H9 (cell line): ENCODE measurements at regions not wholly inside any gene's neighbourhood (a gene's known extent, or its start where the extent isn't known, plus 50 kb on each side); places are given as distances from the start of the nearest gene placed in this dataset.

Experiments
- DNase-seq: peaks from one replicate; pipeline ENCODE4 v3.0.0-alpha.2; 2017
- H2AFZ ChIP-seq: one replicate; pipeline ENCODE4 v1.6.1; 2013; ENCODE audit warnings: mild to moderate bottlenecking, low read length, control low read depth, moderate library complexity
- H2AK5ac ChIP-seq: 2 replicates; pipeline ENCODE4 v1.6.1; 2013; ENCODE audit warnings: low read length, control low read depth, mixed read lengths; ENCODE audit not compliant: insufficient read length
- H2BK120ac ChIP-seq: one replicate; pipeline ENCODE4 v1.6.1; 2013; ENCODE audit warnings: low read depth, mild to moderate bottlenecking, low read length, control low read depth, inconsistent platforms; ENCODE audit not compliant: poor library complexity, severe bottlenecking
- H2BK12ac ChIP-seq: 2 replicates; pipeline ENCODE4 v1.6.1; 2013; ENCODE audit warnings: low read length, control low read depth, mixed read lengths, low read depth; ENCODE audit not compliant: insufficient read length
- H2BK15ac ChIP-seq: 2 replicates; pipeline ENCODE4 v1.6.1; 2013; ENCODE audit warnings: low read depth, low read length, control low read depth
- H2BK20ac ChIP-seq: one replicate; pipeline ENCODE4 v1.6.1; 2013; ENCODE audit warnings: low read depth, mild to moderate bottlenecking, low read length, control low read depth, inconsistent platforms; ENCODE audit not compliant: poor library complexity, severe bottlenecking
- H2BK5ac ChIP-seq: 2 replicates; pipeline ENCODE4 v1.6.1; 2013; ENCODE audit warnings: low read length, control low read depth, mixed read lengths; ENCODE audit not compliant: insufficient read length
- H3K14ac ChIP-seq: 2 replicates; pipeline ENCODE4 v1.6.1; 2013; ENCODE audit warnings: low read length, control low read depth; ENCODE audit not compliant: insufficient read depth
- H3K18ac ChIP-seq: 2 replicates; pipeline ENCODE4 v1.6.1; 2013; ENCODE audit warnings: low read depth, mild to moderate bottlenecking, mixed read lengths, low read length, control low read depth; ENCODE audit not compliant: insufficient read length
- H3K23ac ChIP-seq: 2 replicates; pipeline ENCODE4 v1.6.1; 2013; ENCODE audit warnings: low read length, control low read depth, mixed read lengths, low read depth; ENCODE audit not compliant: insufficient read length
- H3K23me2 ChIP-seq: 2 replicates; pipeline ENCODE4 v1.6.1; 2013; ENCODE audit warnings: low read depth, mild to moderate bottlenecking, mixed read lengths, low read length, control low read depth; ENCODE audit not compliant: insufficient read length, poor library complexity, severe bottlenecking
- H3K27ac ChIP-seq: 2 replicates; pipeline ENCODE4 v1.5.1; 2013; ENCODE audit warnings: low read length, control low read depth, mixed read lengths, low read depth; ENCODE audit not compliant: insufficient read length
- H3K27me3 ChIP-seq: 2 replicates; pipeline ENCODE4 v1.6.1; 2013; ENCODE audit warnings: low read length, control low read depth, inconsistent platforms; ENCODE audit not compliant: insufficient read depth
- H3K4ac ChIP-seq: 2 replicates; pipeline ENCODE4 v1.6.1; 2013; ENCODE audit warnings: low read depth, mild to moderate bottlenecking, control low read depth, inconsistent platforms, low read length, moderate library complexity
- H3K4me1 ChIP-seq: 2 replicates; pipeline ENCODE4 v1.6.1; 2013; ENCODE audit warnings: low read length, control low read depth, inconsistent platforms; ENCODE audit not compliant: insufficient read depth
- H3K4me2 ChIP-seq: 2 replicates; pipeline ENCODE4 v1.6.1; 2013; ENCODE audit warnings: low read length, control low read depth, mixed read lengths; ENCODE audit not compliant: insufficient read length, insufficient read depth
- H3K56ac ChIP-seq: 2 replicates; pipeline ENCODE4 v1.6.1; 2013; ENCODE audit warnings: low read depth, mild to moderate bottlenecking, mixed read lengths, low read length, control low read depth; ENCODE audit not compliant: insufficient read length
- H3K79me1 ChIP-seq: 2 replicates; pipeline ENCODE4 v1.6.1; 2013; ENCODE audit warnings: low read depth, mild to moderate bottlenecking, moderate library complexity, low read length, control low read depth, inconsistent platforms; ENCODE audit not compliant: insufficient read depth, poor library complexity, severe bottlenecking
- H3K79me2 ChIP-seq: 2 replicates; pipeline ENCODE4 v1.6.1; 2013; ENCODE audit warnings: low read length, control low read depth, inconsistent platforms; ENCODE audit not compliant: insufficient read depth
- H3K9ac ChIP-seq: 2 replicates; pipeline ENCODE4 v1.6.1; 2013; ENCODE audit warnings: low read length, control low read depth, mixed read lengths; ENCODE audit not compliant: insufficient read length; ENCODE audit errors: extremely low read depth
- H3K9me3 ChIP-seq: one replicate; pipeline ENCODE4 v1.6.1; 2013; ENCODE audit warnings: low read depth, low read length, inconsistent platforms; ENCODE audit not compliant: control insufficient read depth
- H3T11ph ChIP-seq: one replicate; pipeline ENCODE4 v1.6.1; 2013; ENCODE audit warnings: mild to moderate bottlenecking, low read length, control low read depth, inconsistent platforms
- H4K20me1 ChIP-seq: one replicate; pipeline ENCODE4 v1.6.1; 2013; ENCODE audit not compliant: control insufficient read depth, insufficient read length, insufficient read depth
- H4K5ac ChIP-seq: 2 replicates; pipeline ENCODE4 v1.6.1; 2013; ENCODE audit warnings: low read depth, mild to moderate bottlenecking, mixed read lengths, low read length, control low read depth; ENCODE audit not compliant: insufficient read length
- H4K8ac ChIP-seq: replicated peaks from 2 replicates; pipeline ENCODE4 v1.6.1; 2013; ENCODE audit warnings: low read length, control low read depth, mixed read lengths, low read depth; ENCODE audit not compliant: insufficient read length
- H4K91ac ChIP-seq: 2 replicates; pipeline ENCODE4 v1.6.1; 2013; ENCODE audit warnings: low read depth, mild to moderate bottlenecking, moderate library complexity, mixed read lengths, low read length, control low read depth; ENCODE audit not compliant: insufficient read length
- H3K27ac Mint-ChIP-seq, 3 experiments: 2 replicates in 2 of 3; 3 replicates in 1 of 3; pipeline ENCODE4 v1.8.0; 2020 to 2021; ENCODE audit warnings: mixed read lengths in 3 of 3, mild to moderate bottlenecking in 1 of 3, moderate library complexity in 1 of 3
- H3K27me3 Mint-ChIP-seq: 2 replicates; pipeline ENCODE4 v1.8.0; 2021; ENCODE audit warnings: low read depth, mild to moderate bottlenecking, moderate library complexity, mixed read lengths
- H3K36me3 Mint-ChIP-seq, 3 experiments: 2 replicates in 2 of 3; 3 replicates in 1 of 3; pipeline ENCODE4 v1.8.0; 2020 to 2021; ENCODE audit warnings: low read depth in 3 of 3, mixed read lengths in 3 of 3; ENCODE audit not compliant: insufficient read depth in 1 of 3
- H3K4me1 Mint-ChIP-seq, 2 experiments: 2 replicates each; pipeline ENCODE4 v1.8.0; 2020; ENCODE audit warnings: mixed read lengths in 2 of 2
- H3K4me3 Mint-ChIP-seq, 2 experiments: 2 replicates in 1 of 2; 3 replicates in 1 of 2; pipeline ENCODE4 v1.8.0; 2020 to 2021; ENCODE audit warnings: mild to moderate bottlenecking in 2 of 2, mixed read lengths in 2 of 2, moderate library complexity in 1 of 2
- H3K9me3 Mint-ChIP-seq, 2 experiments: 2 replicates in 1 of 2; 3 replicates in 1 of 2; pipeline ENCODE4 v1.8.0; 2020; ENCODE audit warnings: mild to moderate bottlenecking in 2 of 2, mixed read lengths in 2 of 2, moderate library complexity in 1 of 2
- CTCF ChIP-seq: fragments of 200-600 bp; sonication (generic); conservative IDR thresholded peaks from 3 replicates; pipeline ENCODE4 v1.8.0; 2021; ENCODE audit warnings: antibody characterized with exemption, mild to moderate bottlenecking
- WGBS: extraction: QIAGEN DNeasy Blood & Tissue Kit; methylation state at CpG from one replicate; pipeline ENCODE4 v1.1.7; 2013; ENCODE audit warnings: missing lambda C conversion rate, low lambda C conversion rate, mixed read lengths; ENCODE audit not compliant: insufficient read length; ENCODE audit errors: extremely low coverage; 5-methylcytosine and 5-hydroxymethylcytosine counted together

- WGBS = no CpG with 5 or more reads among the region's 9 CpGs
- Mint-ChIP-seq H3K4me3 (no peak overlapping the region), H3K27me3 (peaks cover 5% of the 10 kb centered on the region; the same call in 1 of the 2 replicates), H3K4me1 (peaks cover 6 to 8% of the 10 kb centered on the region in 2 experiments), H3K9me3 (no peaks in the 10 kb centered on the region), H3K36me3 (no peaks in the 10 kb centered on the region), H3K27ac (no peak overlapping the region)
- Histone ChIP-seq H3K56ac (no peak overlapping the region), H3K23me2 (no peaks in the 10 kb centered on the region), H3K4me2 (no peak overlapping the region), H3K23ac (no peak overlapping the region), H4K5ac (no peak overlapping the region), H3K9ac (no peak overlapping the region), H4K91ac (no peak overlapping the region), H3K79me1 (no peaks in the 10 kb centered on the region), H2AK5ac (no peak overlapping the region), H4K20me1 (no peaks in the 10 kb centered on the region), H3T11ph (no peak overlapping the region), H3K14ac (no peak overlapping the region), H3K9me3 (no peaks in the 10 kb centered on the region), H3K27me3 (no peaks in the 10 kb centered on the region), H2AFZ (no peak overlapping the region), H3K27ac (no peak overlapping the region), H3K18ac (no peak overlapping the region), H3K79me2 (no peaks in the 10 kb centered on the region), H2BK5ac (no peak overlapping the region), H3K4ac (no peak overlapping the region), H2BK15ac (no peak overlapping the region), H3K4me1 (no peaks in the 10 kb centered on the region), H4K8ac (no peak overlapping the region), H2BK12ac (no peak overlapping the region), H2BK20ac (no peak overlapping the region), H2BK120ac (no peak overlapping the region)
- DNase-seq = no peak
- no peak for TF ChIP-seq CTCF
Measured at GRCh38 chr2:217722883-217723472, 279.8 kb downstream of the TNS1 start.
